ENCODE measurements at regions not wholly inside any gene's neighbourhood (a gene's known extent, or its start where the extent isn't known, plus 50 kb on each side); places are given as distances from the start of the nearest gene placed in this dataset.

DNA sequence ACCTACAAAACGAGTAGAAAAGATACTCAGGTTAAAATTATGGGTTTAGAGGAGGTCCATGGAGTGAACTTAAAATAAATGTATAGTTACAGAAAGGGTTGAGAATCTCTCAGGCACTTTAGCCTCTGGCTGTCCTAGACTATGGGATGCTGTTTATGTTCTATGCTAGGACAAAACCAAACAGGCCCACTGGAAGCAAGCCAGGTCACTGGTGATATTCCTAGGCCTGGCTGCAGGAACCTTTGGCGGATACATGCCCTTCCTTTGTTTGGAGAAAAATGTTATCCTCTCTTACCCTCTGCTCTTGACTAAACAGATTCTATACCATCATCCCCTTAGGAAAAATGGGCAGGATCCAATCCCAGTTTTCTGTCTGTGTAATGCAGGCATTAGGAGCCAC is 90.7 kb upstream of the DUSP10 start:
- no peak for DNase-seq (ENCODE audit: low spot score)
- in situ Hi-C loops (cut with MboI; ENCODE audit: low sequenced_read_pairs, unreplicated experiment), result no loop called here
- TF ChIP-seq CTCF (IDR thresholded peaks at IDR 0.05; ENCODE audit: borderline replicate concordance, control extremely low read depth, extremely low read depth, insufficient read depth, missing control alignments), result no peak

GRCh38 chr1:221832151-221832550 is 90.3 kb upstream of the DUSP10 start:
- in situ Hi-C loops (cut with MboI; ENCODE audit: low sequenced_read_pairs, unreplicated experiment), result no loop called here
- no peak for TF ChIP-seq CTCF (IDR thresholded peaks at IDR 0.05; ENCODE audit: borderline replicate concordance, control extremely low read depth, extremely low read depth, insufficient read depth, missing control alignments)
- no peak for DNase-seq (ENCODE audit: low spot score)

DNA sequence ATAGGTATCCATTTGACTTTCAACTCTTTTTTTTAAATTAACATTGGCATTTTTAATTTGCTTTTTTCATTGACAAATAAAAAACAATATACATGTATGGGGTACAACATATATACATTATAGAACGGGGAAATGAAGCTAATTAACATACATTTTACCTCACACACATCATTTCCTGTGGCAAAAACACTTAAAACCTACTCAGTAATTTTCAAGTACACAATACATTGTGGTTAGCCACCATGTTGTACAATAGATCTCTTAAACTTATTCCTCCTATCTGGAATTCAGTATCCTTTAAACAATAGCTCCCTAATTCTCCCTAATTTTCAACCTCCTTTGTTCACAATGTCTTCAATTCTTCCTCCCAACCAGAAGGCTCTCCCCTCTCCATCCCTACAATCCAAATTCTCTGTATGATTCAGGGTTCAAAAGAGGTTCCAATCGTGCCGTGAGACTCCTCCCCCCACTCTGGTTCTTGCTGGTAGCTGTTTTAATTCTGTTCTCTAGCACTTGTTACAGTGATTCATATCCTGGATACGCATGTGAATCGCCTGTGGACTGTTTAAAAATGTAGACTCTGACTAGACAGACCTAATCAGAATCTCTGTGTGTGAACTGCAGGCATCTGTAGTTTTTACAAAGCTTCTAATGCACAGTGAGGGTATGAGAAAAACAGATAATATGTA is 87.6 kb upstream of the DUSP10 start:
- no peak for TF ChIP-seq CTCF (IDR thresholded peaks at IDR 0.05; ENCODE audit: borderline replicate concordance, control extremely low read depth, extremely low read depth, insufficient read depth, missing control alignments)
- DNase-seq (ENCODE audit: low spot score), result no peak
- in situ Hi-C loops (cut with MboI; ENCODE audit: low sequenced_read_pairs, unreplicated experiment), result no loop called here

GRCh38 chr1:221827307-221827642 is 85.4 kb upstream of the DUSP10 start:
- no peak for TF ChIP-seq CTCF (IDR thresholded peaks at IDR 0.05; ENCODE audit: borderline replicate concordance, control extremely low read depth, extremely low read depth, insufficient read depth, missing control alignments)
- DNase-seq (ENCODE audit: low spot score), result no peak
- in situ Hi-C loops (cut with MboI; ENCODE audit: low sequenced_read_pairs, unreplicated experiment), result no loop called here

GRCh38 chr1:221824909-221825308 is 83.0 kb upstream of the DUSP10 start:
- DNase-seq (ENCODE audit: low spot score), result no peak
- TF ChIP-seq CTCF (IDR thresholded peaks at IDR 0.05; ENCODE audit: borderline replicate concordance, control extremely low read depth, extremely low read depth, insufficient read depth, missing control alignments), result no peak
- in situ Hi-C loops (cut with MboI; ENCODE audit: low sequenced_read_pairs, unreplicated experiment), result no loop called here

DNA sequence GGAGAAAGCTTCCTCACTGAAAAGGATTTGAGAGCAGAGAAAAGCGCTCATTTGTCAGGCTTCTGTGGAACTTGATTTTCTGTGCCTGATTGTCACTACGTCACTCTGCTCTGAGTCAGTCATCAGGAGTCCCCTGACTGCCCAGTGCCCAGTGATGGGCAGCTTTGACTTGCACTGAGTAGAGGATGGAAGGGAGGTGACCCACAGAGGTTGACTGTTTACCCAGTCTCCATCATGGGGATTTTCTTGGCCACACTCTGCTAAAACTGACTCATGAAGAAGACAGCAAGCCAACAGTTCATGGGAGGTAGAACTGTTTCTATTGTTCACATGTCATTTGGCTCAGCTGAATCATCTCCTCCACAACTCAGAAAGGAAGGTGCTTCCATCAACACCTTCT is 82.1 kb upstream of the DUSP10 start:
- in situ Hi-C loops (cut with MboI; ENCODE audit: low sequenced_read_pairs, unreplicated experiment), result no loop called here
- no peak for DNase-seq (ENCODE audit: low spot score)
- no peak for TF ChIP-seq CTCF (IDR thresholded peaks at IDR 0.05; ENCODE audit: borderline replicate concordance, control extremely low read depth, extremely low read depth, insufficient read depth, missing control alignments)

Data from GM13976 (cell line).